ENCODE measurements at regions not wholly inside any gene's neighbourhood (a gene's known extent, or its start where the extent isn't known, plus 50 kb on each side); places are given as distances from the start of the nearest gene placed in this dataset.

GRCh38 chr4:114465766-114466165 is 132.8 kb upstream of the UGT8 start:
- DNase-seq: no peak

DNA sequence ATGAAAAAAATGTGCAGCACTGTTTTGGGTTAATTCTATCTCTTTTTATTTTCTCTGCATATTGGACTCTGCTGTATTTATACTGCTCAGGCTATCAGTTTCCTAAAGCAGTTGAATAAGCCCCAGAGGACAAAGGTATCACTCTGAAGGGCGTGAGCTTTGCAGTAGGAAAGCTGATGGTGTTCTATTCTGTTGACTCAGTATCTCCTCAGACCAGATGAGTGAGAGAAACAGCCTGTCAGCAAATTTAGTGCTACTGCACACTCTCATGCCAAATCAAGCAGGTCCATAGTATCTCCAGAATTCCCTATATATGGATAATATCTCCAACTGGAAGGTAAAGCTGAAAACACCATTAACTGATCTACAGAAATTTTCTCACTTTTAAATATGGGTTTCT is 132.3 kb upstream of the UGT8 start:
- DNase-seq: no peak

GRCh38 chr4:114472269-114473032 is 126.2 kb upstream of the UGT8 start:
- no peak for DNase-seq

GRCh38 chr4:114474188-114474800 is 124.3 kb upstream of the UGT8 start:
- DNase-seq: no peak

- no peak for DNase-seq
Measured at GRCh38 chr4:114476310-114476709, 122.3 kb upstream of the UGT8 start.

DNA sequence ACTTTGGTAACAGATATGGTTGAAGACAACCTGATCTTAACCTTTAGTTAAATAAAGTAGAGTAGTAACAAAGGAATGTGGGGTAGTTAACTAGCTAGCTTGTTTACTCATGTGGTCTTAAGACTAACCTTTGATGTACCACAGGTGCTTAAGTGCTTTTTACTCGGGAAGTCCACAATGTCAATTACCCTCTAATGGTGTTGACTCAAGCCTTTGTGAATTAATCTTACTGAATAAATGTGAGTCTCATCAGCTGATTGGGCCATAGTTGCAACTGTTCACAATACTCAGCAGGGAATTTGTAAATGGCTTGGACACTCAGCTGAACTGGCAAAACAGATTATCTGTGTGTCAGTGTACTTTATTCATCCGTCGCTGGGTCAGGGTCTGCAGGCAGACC is 119.0 kb upstream of the UGT8 start:
- DNase-seq: no peak

DNA sequence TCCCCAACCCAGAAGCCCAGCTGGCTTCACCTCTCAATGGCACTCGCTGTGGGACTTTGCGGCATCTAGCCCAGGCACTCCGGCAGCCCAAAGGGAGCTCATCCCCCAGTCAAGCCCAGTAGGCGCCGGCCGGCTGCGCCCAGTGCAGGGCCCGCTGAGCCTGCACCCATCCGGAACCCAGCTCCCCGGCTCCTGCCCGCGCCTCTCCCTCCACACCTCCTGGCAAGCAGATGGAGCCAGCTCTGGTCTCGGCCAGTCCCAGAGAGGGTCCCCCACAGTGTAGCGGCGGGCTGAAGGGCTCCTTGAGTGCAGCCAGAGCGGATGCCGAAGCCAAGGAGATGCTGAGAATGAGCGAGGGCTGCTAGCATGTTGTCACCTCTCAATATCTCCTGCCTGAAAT is 116.8 kb upstream of the UGT8 start:
- DNase-seq: no peak

DNA sequence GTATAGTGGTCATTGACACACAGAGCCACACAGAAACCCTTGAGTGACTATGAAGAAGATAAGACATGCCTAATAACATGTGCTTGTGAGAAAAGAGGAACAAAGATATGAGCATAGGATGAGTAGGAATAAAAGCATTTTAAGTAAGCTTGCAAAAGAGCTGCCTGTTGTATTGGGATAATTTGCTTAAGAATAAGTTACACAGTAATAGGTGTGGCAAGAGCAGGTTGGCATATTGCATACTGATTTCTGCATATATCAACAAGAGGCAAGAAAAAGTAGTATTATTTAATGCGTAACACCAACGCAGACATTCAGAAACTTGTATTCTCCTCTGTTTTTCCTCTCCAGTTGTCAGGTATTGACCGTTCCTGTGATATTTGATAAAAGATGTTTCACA is 111.5 kb upstream of the UGT8 start:
- DNase-seq: no peak

- no peak for DNase-seq
Measured at GRCh38 chr4:114488301-114488982, 110.2 kb upstream of the UGT8 start.

- DNase-seq: no peak
Measured at GRCh38 chr4:114494246-114494803, 104.3 kb upstream of the UGT8 start.

- no peak for DNase-seq
Measured at GRCh38 chr4:114495471-114495928, 103.1 kb upstream of the UGT8 start.

- no peak for DNase-seq
Measured at GRCh38 chr4:114497116-114497515, 101.5 kb upstream of the UGT8 start.

GRCh38 chr4:114509340-114509739 is 89.3 kb upstream of the UGT8 start:
- no peak for DNase-seq

- no peak for DNase-seq
Measured at GRCh38 chr4:114512595-114513295, 85.9 kb upstream of the UGT8 start.

DNA sequence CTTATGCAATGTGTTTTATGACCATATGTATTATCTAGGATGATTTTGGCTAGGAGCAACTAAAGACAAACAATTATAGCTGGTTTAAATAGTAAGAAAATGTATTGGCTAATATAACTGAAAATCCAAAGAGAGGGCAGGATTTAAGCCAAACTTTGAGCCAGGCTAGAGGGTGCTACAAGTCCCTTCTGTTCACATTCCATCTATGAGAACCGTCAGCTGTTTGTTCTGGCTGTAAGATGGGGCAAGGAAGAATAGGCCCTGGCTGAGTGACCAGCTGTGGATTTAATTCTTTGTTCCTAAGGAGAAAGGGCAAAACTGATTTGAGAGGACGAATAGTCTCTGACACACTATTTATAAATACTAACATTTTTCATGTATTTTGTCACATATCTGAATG is 79.2 kb upstream of the UGT8 start:
- no peak for DNase-seq

DNA sequence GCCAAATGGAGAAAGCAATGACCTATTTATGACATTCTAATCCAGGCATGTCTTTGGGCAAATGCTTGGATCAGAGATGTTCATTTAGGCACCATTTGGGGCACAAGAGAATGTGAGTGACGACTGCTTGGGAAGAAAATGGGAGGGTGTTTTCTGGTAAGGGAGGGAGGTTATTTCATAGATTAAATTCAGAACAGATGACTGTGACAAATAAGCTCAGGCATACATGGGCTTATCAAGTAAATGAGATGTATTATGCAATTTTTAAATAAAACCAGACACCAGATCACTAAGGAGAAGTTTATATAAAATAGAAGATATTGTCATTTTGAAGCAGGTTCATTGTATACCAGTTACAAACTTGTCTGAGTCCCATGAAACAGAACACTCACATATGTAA is 71.4 kb upstream of the UGT8 start:
- no peak for DNase-seq

DNA sequence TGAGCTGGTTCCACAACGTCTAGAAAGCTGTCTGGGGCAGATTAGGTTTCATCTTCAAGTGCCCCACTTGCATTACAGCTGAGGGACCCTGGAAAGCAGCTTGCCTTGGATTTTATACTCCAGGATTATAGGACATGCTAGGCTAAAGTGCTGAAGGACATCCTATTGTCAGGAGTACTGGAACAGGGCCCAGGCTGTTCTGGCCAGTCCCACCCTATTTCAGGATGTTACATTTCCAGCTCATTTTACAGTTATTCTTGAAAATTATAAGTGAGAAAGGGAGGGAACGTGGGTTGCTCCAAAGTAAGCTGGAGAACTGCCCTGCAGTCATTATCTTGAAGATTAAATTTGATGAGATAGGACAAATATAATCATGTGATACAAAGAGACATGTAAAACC is 71.0 kb upstream of the UGT8 start:
- no peak for DNase-seq

- no peak for DNase-seq
Measured at GRCh38 chr4:114535725-114536124, 62.9 kb upstream of the UGT8 start.

DNA sequence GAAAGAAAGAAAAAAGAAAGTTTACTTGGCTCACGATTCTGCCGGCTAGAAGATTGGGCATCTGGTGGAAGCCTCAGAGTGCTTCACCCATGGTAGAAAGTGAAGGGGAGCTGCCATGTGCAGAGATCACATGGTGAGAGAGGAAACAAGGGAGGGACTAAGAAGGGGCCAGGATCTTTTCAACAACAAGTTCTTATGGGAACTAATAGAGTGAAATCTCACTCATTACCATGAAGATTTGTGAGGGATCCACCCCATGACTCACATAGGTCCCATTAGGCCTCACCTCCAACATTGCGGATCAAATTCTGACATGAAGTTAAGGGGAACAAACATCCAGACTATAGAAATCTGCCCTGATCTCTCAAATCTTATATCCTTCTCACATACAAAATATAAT is 61.3 kb upstream of the UGT8 start:
- no peak for DNase-seq

- no peak for DNase-seq
Measured at GRCh38 chr4:114538012-114538617, 60.5 kb upstream of the UGT8 start.

DNA sequence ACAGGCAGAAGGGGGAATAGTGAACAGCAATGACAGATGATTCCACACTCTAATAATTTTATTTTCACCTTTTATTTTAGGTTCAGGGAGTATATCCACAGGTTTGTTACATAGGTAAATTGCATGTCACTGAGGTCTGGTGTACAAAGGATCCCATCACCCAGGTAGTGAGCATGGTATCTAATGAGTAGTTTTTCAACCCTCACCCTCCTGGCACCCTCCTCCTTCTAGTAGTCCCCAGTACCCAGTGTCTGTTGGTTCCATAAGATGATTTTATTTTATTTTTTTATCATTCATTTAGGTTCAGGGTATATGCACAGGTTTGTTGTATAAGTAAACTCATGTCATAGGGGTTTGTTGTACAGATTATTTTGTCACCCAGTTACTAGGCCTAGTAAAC is 58.6 kb upstream of the UGT8 start:
- no peak for DNase-seq

GRCh38 chr4:114547340-114548134 is 51.1 kb upstream of the UGT8 start:
- DNase-seq: no peak
